Vagina (tissue), 2 donors: ENCODE measurements at regions not wholly inside any gene's neighbourhood (a gene's known extent, or its start where the extent isn't known, plus 50 kb on each side); places are given as distances from the start of the nearest gene placed in this dataset.

Experiments used
- POLR2A ChIP-seq, 2 donors: fragments of 450-650 bp; IDR thresholded peaks; one replicate each; pipeline ENCODE4 v1.6.1; 2017; ENCODE audit warnings: antibody characterized with exemption in 2 of 2, mild to moderate bottlenecking in 2 of 2, moderate library complexity in 2 of 2
- TF ChIP-seq, protein P1 (sequence below), 3 experiments: fragments of 450-650 bp in 2 of 3; fragments of 200-600 bp in 1 of 3; sonication (generic) in 1 of 3; IDR thresholded peaks; one replicate each; pipeline ENCODE4 v1.5.1; 2017 to 2019; ENCODE audit warnings: antibody characterized with exemption in 3 of 3, mild to moderate bottlenecking in 2 of 3, moderate library complexity in 2 of 3

DNA sequence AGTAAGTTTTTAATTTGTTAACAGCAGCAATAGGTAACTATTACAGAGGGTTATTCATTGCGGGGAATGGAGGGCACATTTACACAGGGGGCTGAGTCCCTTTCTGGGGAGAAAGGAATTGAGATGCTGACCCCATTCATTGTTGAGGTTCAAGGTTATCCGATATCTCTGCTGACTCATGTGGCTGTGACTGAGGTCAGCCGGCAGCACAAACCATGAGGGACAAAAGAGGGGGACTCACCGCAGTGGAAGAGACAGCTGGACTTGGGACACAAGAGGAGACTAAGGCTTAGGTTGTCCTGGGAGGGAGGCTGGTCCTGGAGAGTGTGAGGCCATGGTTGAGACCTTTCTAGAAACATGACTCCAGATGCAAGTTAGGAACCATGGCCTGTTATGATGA is 119.1 kb upstream of the XYLT1 start:
- TF ChIP-seq POLR2A (IDR thresholded peaks at IDR 0.05): no peak
- TF ChIP-seq, protein P1, sequence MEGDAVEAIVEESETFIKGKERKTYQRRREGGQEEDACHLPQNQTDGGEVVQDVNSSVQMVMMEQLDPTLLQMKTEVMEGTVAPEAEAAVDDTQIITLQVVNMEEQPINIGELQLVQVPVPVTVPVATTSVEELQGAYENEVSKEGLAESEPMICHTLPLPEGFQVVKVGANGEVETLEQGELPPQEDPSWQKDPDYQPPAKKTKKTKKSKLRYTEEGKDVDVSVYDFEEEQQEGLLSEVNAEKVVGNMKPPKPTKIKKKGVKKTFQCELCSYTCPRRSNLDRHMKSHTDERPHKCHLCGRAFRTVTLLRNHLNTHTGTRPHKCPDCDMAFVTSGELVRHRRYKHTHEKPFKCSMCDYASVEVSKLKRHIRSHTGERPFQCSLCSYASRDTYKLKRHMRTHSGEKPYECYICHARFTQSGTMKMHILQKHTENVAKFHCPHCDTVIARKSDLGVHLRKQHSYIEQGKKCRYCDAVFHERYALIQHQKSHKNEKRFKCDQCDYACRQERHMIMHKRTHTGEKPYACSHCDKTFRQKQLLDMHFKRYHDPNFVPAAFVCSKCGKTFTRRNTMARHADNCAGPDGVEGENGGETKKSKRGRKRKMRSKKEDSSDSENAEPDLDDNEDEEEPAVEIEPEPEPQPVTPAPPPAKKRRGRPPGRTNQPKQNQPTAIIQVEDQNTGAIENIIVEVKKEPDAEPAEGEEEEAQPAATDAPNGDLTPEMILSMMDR (IDR thresholded peaks at IDR 0.05): no peak
